Retinal pigment epithelial cell (primary cell): ENCODE measurements at regions not wholly inside any gene's neighbourhood (a gene's known extent, or its start where the extent isn't known, plus 50 kb on each side); places are given as distances from the start of the nearest gene placed in this dataset.

Source experiments
- DNase-seq: peaks from one replicate; pipeline ENCODE4 v3.0.0-alpha.2; 2010; ENCODE audit warnings: low read depth
- H3K4me3 ChIP-seq: 2 replicates; pipeline ENCODE4 v1.5.1; 2011; ENCODE audit warnings: mild to moderate bottlenecking, low read length, control low read depth, moderate library complexity
- CTCF ChIP-seq: conservative IDR thresholded peaks from 2 replicates; pipeline ENCODE4 v1.5.1; 2011; ENCODE audit warnings: low read depth, low read length, control low read depth, inconsistent platforms

- no peak for TF ChIP-seq CTCF
- no peak overlapping the region for H3K4me3 ChIP-seq
- DNase-seq = no peak
Measured at GRCh38 chr2:177322801-177323261, 58.3 kb upstream of the NFE2L2 start.

- no peak for TF ChIP-seq CTCF
- DNase-seq = no peak
- no peak overlapping the region for H3K4me3 ChIP-seq
Measured at GRCh38 chr2:177324797-177325196, 60.3 kb upstream of the NFE2L2 start.

- no peak for DNase-seq
- H3K4me3 ChIP-seq = no peak overlapping the region
- TF ChIP-seq CTCF = no peak
Measured at GRCh38 chr2:177325554-177325953, 61.0 kb upstream of the NFE2L2 start.

GRCh38 chr2:177326005-177326404, 61.5 kb upstream of the NFE2L2 start:
- no peak for DNase-seq
- H3K4me3 ChIP-seq = no peak overlapping the region
- TF ChIP-seq CTCF = no peak

GRCh38 chr2:177326591-177326990, 62.1 kb upstream of the NFE2L2 start:
- no peak for TF ChIP-seq CTCF
- DNase-seq = no peak
- H3K4me3 ChIP-seq = no peak overlapping the region

GRCh38 chr2:177327009-177327408, 62.5 kb upstream of the NFE2L2 start:
- no peak for TF ChIP-seq CTCF
- no peak for DNase-seq
- H3K4me3 ChIP-seq = no peak overlapping the region

- TF ChIP-seq CTCF = no peak
- DNase-seq = no peak
- no peak overlapping the region for H3K4me3 ChIP-seq
Measured at GRCh38 chr2:177328056-177328455, 63.5 kb upstream of the NFE2L2 start.
